KMS-11 (cell line): ENCODE measurements at regions not wholly inside any gene's neighbourhood (a gene's known extent, or its start where the extent isn't known, plus 50 kb on each side); places are given as distances from the start of the nearest gene placed in this dataset.

ENCODE experiments used
- H2AFZ ChIP-seq: fragments of 200-600 bp; sonication (generic); 2 replicates; pipeline ENCODE4 v1.6.1; 2016; ENCODE audit warnings: antibody characterized with exemption, mixed run types, low read depth
- H3K27ac ChIP-seq: fragments of 200-600 bp; sonication (generic); 2 replicates; pipeline ENCODE4 v1.6.1; 2016; ENCODE audit warnings: mild to moderate bottlenecking, mixed run types
- H3K27me3 ChIP-seq: fragments of 200-600 bp; sonication (generic); 2 replicates; pipeline ENCODE4 v1.6.1; 2017; ENCODE audit warnings: mild to moderate bottlenecking, low read depth, mixed run types, moderate library complexity; ENCODE audit not compliant: insufficient read depth
- H3K36me3 ChIP-seq: fragments of 200-600 bp; sonication (generic); 2 replicates; pipeline ENCODE4 v1.6.1; 2017; ENCODE audit warnings: mild to moderate bottlenecking, mixed run types; ENCODE audit not compliant: insufficient read depth
- H3K4me1 ChIP-seq: fragments of 200-600 bp; sonication (generic); 2 replicates; pipeline ENCODE4 v1.6.1; 2016; ENCODE audit warnings: mild to moderate bottlenecking, low read depth, mixed run types; ENCODE audit not compliant: poor library complexity, severe bottlenecking
- H3K4me2 ChIP-seq: fragments of 200-600 bp; sonication (generic); 2 replicates; pipeline ENCODE4 v1.7.0; 2016; ENCODE audit warnings: mild to moderate bottlenecking, mixed run types
- H3K4me3 ChIP-seq: fragments of 200-600 bp; sonication (generic); IDR thresholded peaks from 2 replicates; pipeline ENCODE4 v1.6.1; 2017; ENCODE audit warnings: low read depth, low read length, mixed read lengths; ENCODE audit not compliant: insufficient read depth
- H3K79me2 ChIP-seq: fragments of 200-600 bp; sonication (generic); 2 replicates; pipeline ENCODE4 v1.6.1; 2016; ENCODE audit warnings: low read depth, mixed run types; ENCODE audit not compliant: insufficient read depth
- H3K9ac ChIP-seq: fragments of 200-600 bp; sonication (generic); 2 replicates; pipeline ENCODE4 v1.6.1; 2016; ENCODE audit warnings: mild to moderate bottlenecking, mixed run types
- H4K20me1 ChIP-seq: fragments of 200-600 bp; sonication (generic); 2 replicates; pipeline ENCODE4 v1.6.1; 2016; ENCODE audit warnings: mild to moderate bottlenecking, mixed run types; ENCODE audit not compliant: insufficient read depth
- TF ChIP-seq, protein P1 (sequence below): fragments of 200-600 bp; sonication (generic); conservative IDR thresholded peaks from 2 replicates; pipeline ENCODE4 v1.6.1; 2017; ENCODE audit warnings: low read depth, mild to moderate bottlenecking, antibody characterized with exemption, low read length, moderate library complexity, mixed read lengths

DNA sequence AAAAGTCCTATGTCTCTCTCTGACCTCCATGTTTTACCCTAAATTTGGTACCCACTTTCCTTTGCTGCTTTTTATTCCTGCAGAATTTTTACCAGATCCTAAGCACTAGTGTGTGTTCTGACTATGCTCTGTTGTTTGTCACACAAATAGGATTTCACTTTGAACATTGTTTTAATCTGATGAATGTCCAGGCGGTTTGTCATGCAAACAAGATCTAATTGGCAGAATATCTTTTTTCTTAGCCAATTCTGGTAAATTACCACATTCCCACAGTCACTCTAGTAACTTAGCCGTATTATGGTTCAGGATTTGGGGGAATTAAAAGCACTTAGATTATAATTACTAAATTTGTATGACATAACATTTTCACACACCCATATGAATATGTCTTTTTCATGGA lies 557.2 kb upstream of the BOD1L1 start:
- Histone ChIP-seq H3K36me3 (no peaks in the 10 kb centered on the region), H3K4me1 (no peaks in the 10 kb centered on the region), H3K27ac (no peak overlapping the region), H3K4me2 (no peak overlapping the region), H2AFZ (no peak overlapping the region), H3K27me3 (no peaks in the 10 kb centered on the region), H3K4me3 (no peak overlapping the region), H3K9ac (no peak overlapping the region), H4K20me1 (no peaks in the 10 kb centered on the region), H3K79me2 (no peaks in the 10 kb centered on the region)
- TF ChIP-seq, protein P1, sequence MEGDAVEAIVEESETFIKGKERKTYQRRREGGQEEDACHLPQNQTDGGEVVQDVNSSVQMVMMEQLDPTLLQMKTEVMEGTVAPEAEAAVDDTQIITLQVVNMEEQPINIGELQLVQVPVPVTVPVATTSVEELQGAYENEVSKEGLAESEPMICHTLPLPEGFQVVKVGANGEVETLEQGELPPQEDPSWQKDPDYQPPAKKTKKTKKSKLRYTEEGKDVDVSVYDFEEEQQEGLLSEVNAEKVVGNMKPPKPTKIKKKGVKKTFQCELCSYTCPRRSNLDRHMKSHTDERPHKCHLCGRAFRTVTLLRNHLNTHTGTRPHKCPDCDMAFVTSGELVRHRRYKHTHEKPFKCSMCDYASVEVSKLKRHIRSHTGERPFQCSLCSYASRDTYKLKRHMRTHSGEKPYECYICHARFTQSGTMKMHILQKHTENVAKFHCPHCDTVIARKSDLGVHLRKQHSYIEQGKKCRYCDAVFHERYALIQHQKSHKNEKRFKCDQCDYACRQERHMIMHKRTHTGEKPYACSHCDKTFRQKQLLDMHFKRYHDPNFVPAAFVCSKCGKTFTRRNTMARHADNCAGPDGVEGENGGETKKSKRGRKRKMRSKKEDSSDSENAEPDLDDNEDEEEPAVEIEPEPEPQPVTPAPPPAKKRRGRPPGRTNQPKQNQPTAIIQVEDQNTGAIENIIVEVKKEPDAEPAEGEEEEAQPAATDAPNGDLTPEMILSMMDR = no peak

DNA sequence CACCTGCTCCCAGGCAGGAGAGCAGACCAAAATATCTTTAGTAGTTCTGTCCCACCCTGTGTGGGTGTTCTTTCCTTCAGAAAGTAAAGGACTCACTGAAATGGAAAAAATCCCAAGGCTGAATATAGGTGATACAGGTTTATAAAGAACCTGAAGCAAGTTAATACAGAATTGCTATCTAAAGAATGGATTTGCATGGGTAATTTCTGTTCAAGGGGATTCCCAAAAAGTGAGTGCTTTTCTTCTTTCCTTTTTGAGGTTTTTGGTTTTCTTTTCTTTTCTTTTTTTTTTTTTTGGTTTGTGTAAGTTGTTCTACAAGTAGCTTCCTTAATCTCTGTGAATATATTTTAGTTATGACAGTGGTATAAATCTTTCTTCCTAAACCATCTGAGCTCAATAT lies 560.7 kb upstream of the BOD1L1 start:
- no peaks in the 10 kb centered on the region for H3K36me3 ChIP-seq
- H4K20me1 ChIP-seq = no peaks in the 10 kb centered on the region
- no peak overlapping the region for H3K4me2 ChIP-seq
- TF ChIP-seq, protein P1 = no peak
- H3K27ac ChIP-seq = no peak overlapping the region
- no peak overlapping the region for H3K4me3 ChIP-seq
- no peaks in the 10 kb centered on the region for H3K27me3 ChIP-seq
- no peaks in the 10 kb centered on the region for H3K79me2 ChIP-seq
- H3K4me1 ChIP-seq = no peaks in the 10 kb centered on the region
- no peak overlapping the region for H2AFZ ChIP-seq
- no peak overlapping the region for H3K9ac ChIP-seq

DNA sequence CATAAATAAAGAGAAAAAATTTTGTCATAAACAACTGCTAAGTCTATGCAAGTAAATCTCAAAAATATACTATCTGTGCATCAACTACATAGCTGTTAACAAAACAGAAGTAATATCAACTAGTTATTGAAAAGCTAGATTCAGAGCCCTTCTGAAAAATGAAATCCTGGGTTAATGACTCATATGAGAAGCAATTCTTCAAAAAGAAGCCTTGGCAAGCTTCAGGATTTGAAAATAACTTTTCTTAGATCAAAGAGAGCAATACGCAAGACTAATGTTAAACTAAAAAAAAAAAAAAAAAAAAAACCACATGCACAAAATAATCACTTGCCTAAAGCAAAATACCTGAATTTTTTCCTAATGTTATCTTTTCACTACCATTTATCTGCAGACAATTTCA lies 566.1 kb upstream of the BOD1L1 start:
- no peak overlapping the region for H3K4me2 ChIP-seq
- no peaks in the 10 kb centered on the region for H3K36me3 ChIP-seq
- H4K20me1 ChIP-seq = no peaks in the 10 kb centered on the region
- H3K79me2 ChIP-seq = no peaks in the 10 kb centered on the region
- H3K4me3 ChIP-seq = no peak overlapping the region
- H2AFZ ChIP-seq = no peak overlapping the region
- no peak overlapping the region for H3K9ac ChIP-seq
- TF ChIP-seq, protein P1 = no peak
- no peaks in the 10 kb centered on the region for H3K4me1 ChIP-seq
- no peak overlapping the region for H3K27ac ChIP-seq
- no peaks in the 10 kb centered on the region for H3K27me3 ChIP-seq

DNA sequence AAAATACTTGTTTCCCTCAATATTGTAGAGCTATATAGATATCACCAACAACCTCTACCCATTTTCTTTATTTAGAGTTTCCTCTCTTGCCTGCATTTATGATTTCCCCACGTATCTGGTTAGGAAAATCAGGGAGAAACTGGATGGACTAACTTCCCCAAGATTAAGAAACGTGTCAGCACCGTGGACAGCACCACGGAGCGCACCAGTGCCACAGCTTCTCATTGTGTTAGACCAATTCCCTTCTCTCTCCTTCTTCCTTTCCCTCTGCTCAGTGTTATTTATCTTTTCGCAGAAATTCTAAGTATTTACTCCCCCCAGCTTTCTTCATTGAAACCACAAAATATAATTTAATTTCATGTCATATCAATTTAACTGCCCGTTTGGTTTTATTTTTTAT lies 568.6 kb upstream of the BOD1L1 start:
- H3K27ac ChIP-seq = no peak overlapping the region
- TF ChIP-seq, protein P1 = no peak
- no peaks in the 10 kb centered on the region for H3K79me2 ChIP-seq
- no peaks in the 10 kb centered on the region for H3K36me3 ChIP-seq
- no peaks in the 10 kb centered on the region for H3K27me3 ChIP-seq
- no peak overlapping the region for H2AFZ ChIP-seq
- no peak overlapping the region for H3K9ac ChIP-seq
- no peaks in the 10 kb centered on the region for H3K4me1 ChIP-seq
- no peak overlapping the region for H3K4me2 ChIP-seq
- H3K4me3 ChIP-seq = no peak overlapping the region
- no peaks in the 10 kb centered on the region for H4K20me1 ChIP-seq
